ENCODE measurements at regions not wholly inside any gene's neighbourhood (a gene's known extent, or its start where the extent isn't known, plus 50 kb on each side); places are given as distances from the start of the nearest gene placed in this dataset.

DNA sequence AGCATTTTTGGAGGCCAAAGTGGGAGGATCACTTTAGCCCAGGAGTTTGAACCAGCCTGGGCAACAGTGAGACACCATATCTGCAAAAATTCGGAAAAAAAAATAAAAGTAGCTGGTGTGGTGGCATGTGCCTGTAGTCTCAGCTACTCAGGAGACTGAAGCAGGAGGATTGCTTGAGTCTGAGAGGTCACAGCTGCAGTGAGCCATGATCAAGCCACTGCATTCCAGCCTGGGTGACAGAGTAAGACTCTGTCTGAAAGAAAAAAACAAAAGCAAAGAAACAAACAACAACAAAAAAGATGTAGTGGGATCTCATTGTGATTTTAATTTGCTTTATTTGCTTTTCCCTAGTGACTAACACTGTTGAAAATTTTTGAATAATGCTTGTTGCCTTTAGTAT, 394.7 kb upstream of the KLHL1 start (continued):
- TF ChIP-seq, protein P1, sequence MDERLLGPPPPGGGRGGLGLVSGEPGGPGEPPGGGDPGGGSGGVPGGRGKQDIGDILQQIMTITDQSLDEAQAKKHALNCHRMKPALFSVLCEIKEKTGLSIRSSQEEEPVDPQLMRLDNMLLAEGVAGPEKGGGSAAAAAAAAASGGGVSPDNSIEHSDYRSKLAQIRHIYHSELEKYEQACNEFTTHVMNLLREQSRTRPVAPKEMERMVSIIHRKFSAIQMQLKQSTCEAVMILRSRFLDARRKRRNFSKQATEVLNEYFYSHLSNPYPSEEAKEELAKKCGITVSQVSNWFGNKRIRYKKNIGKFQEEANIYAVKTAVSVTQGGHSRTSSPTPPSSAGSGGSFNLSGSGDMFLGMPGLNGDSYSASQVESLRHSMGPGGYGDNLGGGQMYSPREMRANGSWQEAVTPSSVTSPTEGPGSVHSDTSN (CRISPR knock-in tag; IDR thresholded peaks at IDR 0.05) = no peak
- no peak for TF ChIP-seq ZNF704 (CRISPR knock-in tag; IDR thresholded peaks at IDR 0.05; ENCODE audit: borderline replicate concordance)
- no peak for TF ChIP-seq KDM1A (CRISPR knock-in tag; IDR thresholded peaks at IDR 0.05)
- no peak for TF ChIP-seq RBFOX2 (IDR thresholded peaks at IDR 0.05; ENCODE audit: low read depth, low read length)

GRCh38 chr13:70490320-70490935, 382.2 kb upstream of the KLHL1 start:
- H3K36me3 ChIP-seq (replicated peaks in 1 of 2; ENCODE audit: control insufficient read depth in 1 of 2, insufficient read depth in 2 of 2, low read length in 2 of 2) = no peaks in the 10 kb centered on the region
- H3K27me3 ChIP-seq (ENCODE audit: control insufficient read depth in 1 of 2, insufficient read depth in 2 of 2, low read length in 2 of 2) = no peaks in the 10 kb centered on the region
- no peaks in the 10 kb centered on the region for H4K20me1 ChIP-seq (ENCODE audit: insufficient read depth, low read length)
- H3K4me2 ChIP-seq (ENCODE audit: low read depth, low read length) = no peak overlapping the region
- intact Hi-C loops (cut with micrococcal nuclease; ENCODE audit: unreplicated experiment) (no loop called here), in situ Hi-C loops (cut with HindIII; ENCODE audit: extremely low pct_ligation_motif_present, low pct_unique_long_range_greater_than_20kb) (no loop called here)
- H3K9me3 ChIP-seq (ENCODE audit: low read length) = peaks cover 17% of the 10 kb centered on the region
- no peak overlapping the region for H3K4me3 ChIP-seq (replicated peaks in 1 of 3; ENCODE audit: insufficient read depth in 1 of 3, low read depth in 2 of 3, low read length in 3 of 3)
- FAIRE-seq (no peak), DNase-seq (ENCODE audit: low spot score) (no peak), ATAC-seq (no peak)
- ChIA-PET CTCF (ENCODE audit: low intra/inter-chr PET ratio, low total read pairs) (no interaction called here), POLR2A (no interaction called here)
- H3K9ac ChIP-seq (ENCODE audit: insufficient read depth, low read depth, low read length) = no peak overlapping the region
- no peak overlapping the region for H2AFZ ChIP-seq (ENCODE audit: low read length)
- no TSS peak for BruUV-seq (replicated peaks)
- WGBS (ENCODE audit: low lambda C conversion rate) = 14% methylated on average over 1 of the region's 2 CpGs
- H3K27ac ChIP-seq (ENCODE audit: extremely low read length, insufficient read depth, low read length) = no peak overlapping the region
- no peaks in the 10 kb centered on the region for H3K79me2 ChIP-seq (ENCODE audit: insufficient read depth, low read length)
- no peaks in the 10 kb centered on the region for H3K4me1 ChIP-seq (ENCODE audit: insufficient read depth, low read length)
- TF ChIP-seq ARHGAP35 (CRISPR knock-in tag; IDR thresholded peaks at IDR 0.05; ENCODE audit: borderline replicate concordance) (no peak), ZNF468 (CRISPR knock-in tag; IDR thresholded peaks at IDR 0.05) (no peak), ZNF605 (CRISPR knock-in tag; IDR thresholded peaks at IDR 0.05) (no peak), ZNF20 (CRISPR knock-in tag; IDR thresholded peaks at IDR 0.05) (no peak), ZNF367 (CRISPR knock-in tag; IDR thresholded peaks at IDR 0.05; ENCODE audit: borderline replicate concordance) (no peak), BCL3 (CRISPR knock-in tag; IDR thresholded peaks at IDR 0.05) (no peak), PATZ1 (CRISPR knock-in tag; IDR thresholded peaks at IDR 0.05) (no peak), NR2F1 (CRISPR knock-in tag; IDR thresholded peaks at IDR 0.05) (no peak), ZHX1 (CRISPR knock-in tag; IDR thresholded peaks at IDR 0.05; ENCODE audit: low read depth) (no peak), ARNTL (CRISPR knock-in tag; IDR thresholded peaks at IDR 0.05) (no peak), SNAPC2 (CRISPR knock-in tag; IDR thresholded peaks at IDR 0.05) (no peak)
